ENCODE measurements at regions not wholly inside any gene's neighbourhood (a gene's known extent, or its start where the extent isn't known, plus 50 kb on each side); places are given as distances from the start of the nearest gene placed in this dataset.

DNA sequence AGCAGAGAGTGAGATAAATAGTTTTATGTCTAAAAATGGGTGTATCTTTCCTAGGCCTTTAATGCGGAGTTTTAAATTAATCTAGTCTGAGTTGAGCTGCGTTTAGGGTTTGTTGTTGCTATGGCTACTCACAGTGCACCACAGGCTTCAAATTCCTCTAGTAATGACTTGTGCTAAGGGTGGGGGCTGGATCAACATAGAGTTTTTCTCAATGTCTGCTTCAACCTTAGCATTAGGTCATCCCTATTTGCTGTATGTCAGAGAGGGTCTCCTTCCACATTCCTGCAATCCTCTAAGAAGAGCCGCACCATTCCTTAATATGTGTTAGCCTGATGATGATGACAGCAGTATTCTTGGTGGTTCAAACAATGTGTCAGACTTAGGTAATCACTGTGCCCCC is 465.6 kb upstream of the KIF2A start:
- no peak for DNase-seq

DNA sequence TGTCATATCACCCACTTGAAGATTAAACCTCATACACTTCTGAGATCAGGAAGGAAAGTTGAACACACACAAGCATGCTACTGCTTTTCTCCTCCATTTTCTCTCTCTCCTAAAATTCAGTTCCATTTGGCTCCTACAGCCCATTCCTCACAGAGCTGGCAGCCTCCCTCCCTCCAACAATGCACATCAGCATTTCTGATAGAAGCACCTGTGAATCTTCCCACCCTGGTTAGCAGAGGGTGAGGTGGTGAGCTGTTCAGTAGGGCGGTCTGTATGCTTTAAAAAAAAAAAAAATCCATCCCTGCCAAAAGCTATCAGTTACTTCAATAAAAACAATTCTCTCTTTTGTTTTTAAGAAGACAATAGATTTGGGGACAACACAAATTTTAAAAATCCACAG is 463.2 kb upstream of the KIF2A start:
- no peak for DNase-seq

- no peak for DNase-seq
Observed at GRCh38 chr5:61850696-61851095, 455.3 kb upstream of the KIF2A start.

- no peak for DNase-seq
Observed at GRCh38 chr5:61854531-61854930, 451.5 kb upstream of the KIF2A start.

GRCh38 chr5:61860978-61861377 is 445.0 kb upstream of the KIF2A start:
- no peak for DNase-seq

GRCh38 chr5:61866930-61867329 is 439.1 kb upstream of the KIF2A start:
- DNase-seq = no peak

GRCh38 chr5:61869333-61869732 is 436.7 kb upstream of the KIF2A start:
- no peak for DNase-seq

DNA sequence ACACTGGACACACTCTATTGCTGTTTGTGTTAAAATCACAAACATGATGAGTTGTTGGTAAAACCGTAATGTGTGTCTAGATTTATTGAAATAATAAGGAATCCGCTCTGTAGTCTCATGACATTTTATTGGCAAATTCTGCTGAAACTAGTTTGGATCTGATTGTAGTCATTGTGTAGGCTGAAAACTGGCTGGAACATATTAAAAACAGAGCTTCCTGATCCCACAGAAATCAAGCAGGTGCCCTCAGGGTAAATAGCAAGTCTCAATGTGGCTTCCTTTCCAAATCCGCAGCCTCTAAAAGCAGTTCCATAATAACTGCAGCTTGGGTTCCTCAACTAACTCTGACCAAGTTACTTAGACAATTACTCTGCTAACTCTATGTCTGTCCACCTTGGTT is 427.5 kb upstream of the KIF2A start:
- no peak for DNase-seq

DNA sequence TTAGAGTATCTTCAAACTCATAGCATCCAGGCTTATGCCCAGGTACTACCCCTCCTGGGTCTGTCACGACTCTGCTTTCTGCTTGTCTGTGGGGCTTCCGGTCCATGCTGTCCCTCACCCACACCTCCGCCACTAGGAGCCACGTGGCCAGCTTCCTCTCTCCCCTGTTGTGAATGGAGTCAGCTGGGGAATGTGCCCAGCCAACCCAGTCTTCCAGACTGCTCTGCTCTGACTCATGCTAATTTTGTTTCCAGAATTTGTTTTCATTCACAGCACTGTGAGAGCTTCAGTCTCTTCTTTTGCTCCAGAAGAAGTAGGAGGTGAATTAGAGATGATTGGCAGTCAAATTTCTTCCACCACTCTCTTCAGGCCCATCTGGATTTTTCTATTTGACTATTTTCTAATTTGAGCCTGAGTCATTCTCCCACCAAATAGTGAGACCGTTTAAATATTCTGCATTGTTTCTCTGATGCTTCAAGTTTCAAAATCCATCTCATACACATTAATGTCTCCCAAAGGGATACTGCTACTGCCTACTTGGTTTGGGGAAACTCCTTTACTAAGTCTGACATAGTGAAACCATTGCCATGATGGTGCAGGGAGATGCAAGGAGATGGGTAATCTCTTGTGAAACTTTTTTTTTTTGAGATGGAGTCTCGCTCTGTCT is 424.1 kb upstream of the KIF2A start:
- DNase-seq = no peak

- no peak for DNase-seq
Observed at GRCh38 chr5:61882901-61883500, 423.0 kb upstream of the KIF2A start.

- no peak for DNase-seq
Observed at GRCh38 chr5:61884252-61884855, 421.7 kb upstream of the KIF2A start.

GRCh38 chr5:61886214-61886613 is 419.8 kb upstream of the KIF2A start:
- no peak for DNase-seq

- DNase-seq = no peak
Observed at GRCh38 chr5:61887271-61887670, 418.7 kb upstream of the KIF2A start.

GRCh38 chr5:61894046-61894445 is 412.0 kb upstream of the KIF2A start:
- no peak for DNase-seq

GRCh38 chr5:61896811-61897210 is 409.2 kb upstream of the KIF2A start:
- no peak for DNase-seq

DNA sequence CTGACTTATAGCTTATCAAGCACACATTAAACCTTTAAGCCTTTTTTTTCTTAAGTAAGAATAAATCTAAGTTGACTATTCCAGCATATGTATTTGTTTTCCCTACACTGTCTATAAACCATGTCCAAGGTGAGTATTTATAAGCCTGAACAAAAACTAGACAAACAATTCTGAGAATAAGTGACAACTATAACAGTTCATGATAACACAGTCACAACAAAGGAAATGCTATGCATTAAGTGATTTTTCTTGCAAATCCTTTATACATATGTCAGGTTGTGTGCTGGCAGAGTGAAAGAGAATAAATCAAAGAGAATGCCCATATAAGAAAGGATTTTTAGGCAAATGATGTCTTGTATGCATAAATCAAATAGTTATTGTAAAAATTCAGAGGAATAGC is 408.8 kb upstream of the KIF2A start:
- no peak for DNase-seq

- DNase-seq = no peak
Observed at GRCh38 chr5:61901997-61902396, 404.0 kb upstream of the KIF2A start.

DNA sequence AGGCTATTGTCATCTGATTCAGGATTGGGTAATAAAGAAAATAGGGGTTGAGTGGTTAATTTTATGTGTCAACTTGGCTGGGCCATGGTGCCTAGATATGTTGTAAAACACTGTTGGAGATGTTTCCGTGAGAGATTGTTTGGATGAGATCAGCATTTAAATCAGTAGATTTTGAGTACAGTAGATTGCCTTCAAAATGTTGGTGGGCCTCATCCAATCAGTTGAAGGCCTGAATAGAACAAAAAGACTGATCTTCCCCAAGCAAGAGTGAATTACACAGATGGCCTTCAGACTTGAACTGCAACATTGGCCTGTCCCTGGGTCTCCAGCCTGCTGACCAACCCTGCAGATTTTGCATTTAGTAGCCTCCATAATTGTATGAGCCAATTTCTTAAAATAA is 401.3 kb upstream of the KIF2A start:
- no peak for DNase-seq

- DNase-seq = no peak
Observed at GRCh38 chr5:61905613-61906012, 400.4 kb upstream of the KIF2A start.

- no peak for DNase-seq
Observed at GRCh38 chr5:61906820-61907219, 399.2 kb upstream of the KIF2A start.

GRCh38 chr5:61907995-61908394 is 398.0 kb upstream of the KIF2A start:
- DNase-seq = no peak

DNA sequence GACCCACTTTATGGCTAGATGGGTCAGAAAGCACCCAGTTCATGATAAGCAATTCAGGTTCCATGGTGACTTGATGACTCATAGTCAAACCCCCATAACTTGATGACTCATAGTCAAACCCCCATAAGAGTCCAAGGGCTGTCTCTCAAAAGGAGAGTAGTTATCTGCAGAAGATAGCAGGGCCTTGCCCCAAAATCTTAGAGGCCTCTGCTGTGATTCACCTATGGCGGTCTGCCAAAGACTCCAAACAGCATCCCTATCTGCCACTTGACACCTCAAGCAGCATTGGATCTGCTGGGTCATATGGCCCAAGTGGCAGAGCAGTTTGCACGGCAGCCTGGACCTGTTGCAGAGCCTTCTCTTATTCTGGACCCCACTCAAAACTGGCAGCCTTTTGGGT is 395.2 kb upstream of the KIF2A start:
- no peak for DNase-seq

DNA sequence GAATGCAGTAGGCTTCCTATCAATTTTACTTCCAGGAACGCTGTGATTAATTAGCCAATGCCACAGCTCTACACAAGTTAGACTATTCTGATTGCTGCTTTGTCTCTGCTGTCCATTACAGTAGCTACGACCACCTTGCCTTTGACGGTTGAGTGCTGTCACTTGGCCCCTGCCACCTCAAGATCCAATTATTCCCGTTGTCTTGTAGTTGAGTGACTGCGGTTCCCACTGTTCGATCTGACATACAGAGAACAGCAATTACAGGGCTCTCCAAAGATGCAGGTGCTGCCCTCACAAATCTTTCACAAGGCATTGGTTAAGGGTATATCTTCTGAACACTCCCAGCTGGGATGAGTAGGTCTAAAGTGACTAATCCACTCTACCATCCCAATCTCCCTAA is 393.4 kb upstream of the KIF2A start:
- DNase-seq = no peak

- DNase-seq = no peak
Observed at GRCh38 chr5:61915646-61916045, 390.4 kb upstream of the KIF2A start.
